Activated CD4-positive, alpha-beta T cell treated with anti-CD3 and anti-CD28 coated beads, Interleukin-2, amount 10 ng/mL, durations not matched to agents 7 days and 5 days (primary cell): ENCODE measurements at regions not wholly inside any gene's neighbourhood (a gene's known extent, or its start where the extent isn't known, plus 50 kb on each side); places are given as distances from the start of the nearest gene placed in this dataset.

Source experiments
- CTCF ChIA-PET: fragments of 350-600 bp; sonication (Branson Sonifier 250); formaldehyde crosslinking; loops from one replicate; lab custom pipeline; 2021; ENCODE audit warnings: antibody characterized with exemption; lab: Charles Lee
- POLR2A ChIA-PET: fragments of 350-600 bp; sonication (Branson Sonifier 250); formaldehyde crosslinking; loops from one replicate; lab custom pipeline; 2021; ENCODE audit warnings: antibody characterized with exemption; lab: Charles Lee
- DNase-seq: peaks from one replicate; pipeline ENCODE4 v3.0.0-alpha.2; 2020
- H3K27ac Mint-ChIP-seq: one replicate; pipeline ENCODE4 v1.8.0; 2021; ENCODE audit warnings: mild to moderate bottlenecking, moderate library complexity, mixed read lengths
- H3K27me3 Mint-ChIP-seq: one replicate; pipeline ENCODE4 v1.8.0; 2021; ENCODE audit warnings: mixed read lengths
- H3K36me3 Mint-ChIP-seq: one replicate; pipeline ENCODE4 v1.8.0; 2021; ENCODE audit warnings: low read depth, mixed read lengths
- H3K4me1 Mint-ChIP-seq: one replicate; pipeline ENCODE4 v1.8.0; 2021; ENCODE audit warnings: mixed read lengths
- H3K4me3 Mint-ChIP-seq: one replicate; pipeline ENCODE4 v1.8.0; 2021; ENCODE audit warnings: mild to moderate bottlenecking, moderate library complexity, mixed read lengths
- H3K9me3 Mint-ChIP-seq: one replicate; pipeline ENCODE4 v1.8.0; 2021; ENCODE audit warnings: mixed read lengths

DNA sequence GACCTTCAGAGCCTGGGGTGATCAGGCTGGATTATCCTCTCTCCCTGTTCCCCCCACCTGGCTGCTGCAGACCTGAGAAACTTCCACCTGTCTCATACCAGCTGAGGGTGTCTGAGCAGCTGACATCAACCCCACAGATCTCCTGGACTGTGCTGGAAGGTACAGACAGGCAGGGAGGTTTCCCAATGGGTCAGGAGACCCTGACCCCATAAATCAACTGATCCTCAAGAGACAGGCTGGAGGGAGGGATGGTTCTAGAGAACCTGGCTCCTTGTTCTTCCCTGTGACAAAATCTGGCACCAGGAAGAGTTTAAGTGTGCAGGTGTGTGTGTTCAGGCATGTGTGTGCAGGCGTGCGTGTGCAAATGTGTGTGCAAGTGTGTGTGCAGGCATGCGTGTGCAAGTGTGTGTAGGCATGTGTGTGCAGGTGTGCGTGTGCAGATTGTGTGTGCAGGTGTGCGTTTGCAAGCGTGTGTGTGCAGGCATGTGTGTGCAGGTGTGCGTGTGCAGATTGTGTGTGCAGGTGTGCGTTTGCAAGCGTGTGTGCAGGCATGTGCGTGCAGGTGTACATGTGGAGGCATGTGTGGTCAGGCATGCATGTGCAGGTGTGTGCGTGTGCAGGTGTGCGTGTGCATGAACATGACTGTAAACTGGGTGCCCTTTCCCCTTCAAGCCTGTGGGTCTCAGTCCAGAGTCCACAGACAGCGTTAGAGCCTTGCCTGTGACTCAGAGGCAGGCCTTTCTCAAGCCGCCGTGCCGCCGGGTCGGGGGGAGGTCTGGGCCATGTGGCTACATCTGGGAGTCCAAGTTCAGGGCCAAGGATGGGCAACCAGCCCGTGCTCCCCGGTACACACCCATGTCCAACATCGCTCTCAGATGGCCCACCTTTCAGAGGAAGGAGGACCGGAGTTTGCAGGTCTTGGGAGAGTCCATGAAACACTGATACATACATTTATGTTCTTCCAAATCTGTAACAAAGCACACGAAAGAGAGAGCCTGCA lies 50.1 kb upstream of the ELN start:
- ChIA-PET POLR2A (no interaction called here), CTCF (no interaction called here)
- Mint-ChIP-seq H3K27ac (no peak overlapping the region), H3K4me3 (no peak overlapping the region), H3K9me3 (no peaks in the 10 kb centered on the region), H3K4me1 (no peaks in the 10 kb centered on the region), H3K27me3 (no peaks in the 10 kb centered on the region), H3K36me3 (no peaks in the 10 kb centered on the region)
- no peak for DNase-seq
